CD14-positive monocyte (primary cell): ENCODE measurements at regions not wholly inside any gene's neighbourhood (a gene's known extent, or its start where the extent isn't known, plus 50 kb on each side); places are given as distances from the start of the nearest gene placed in this dataset.

Experiments
- DNase-seq, 3 donors: peaks; one replicate each; pipeline ENCODE4 v3.0.0-alpha.2; 2011 to 2022
- H2AFZ ChIP-seq: 2 replicates; pipeline ENCODE4 v1.6.0; 2012; ENCODE audit warnings: mild to moderate bottlenecking, low read depth, low read length, inconsistent platforms; ENCODE audit not compliant: insufficient read depth, poor library complexity, severe bottlenecking
- H3K27ac ChIP-seq, 2 donors: 1 replicate in 1 of 2; 2 replicates in 1 of 2; pipeline ENCODE4 v1.5.1; 2012 to 2013; ENCODE audit warnings: low read length in 2 of 2, control low read depth in 1 of 2, inconsistent platforms in 1 of 2, low read depth in 1 of 2, mild to moderate bottlenecking in 1 of 2
- H3K27me3 ChIP-seq, 2 donors: one replicate each; pipeline versions ENCODE4 v1.6.0 to v1.6.1; 2011 to 2013; ENCODE audit warnings: low read length in 2 of 2; ENCODE audit not compliant: control insufficient read depth in 2 of 2, insufficient read depth in 2 of 2
- H3K36me3 ChIP-seq, 2 donors: replicated peaks in 1 of 2; 1 replicate in 1 of 2; 2 replicates in 1 of 2; pipeline versions ENCODE4 v1.5.1 to v1.6.1; 2012 to 2013; ENCODE audit warnings: low read length in 2 of 2, control low read depth in 1 of 2, inconsistent platforms in 1 of 2, mild to moderate bottlenecking in 1 of 2; ENCODE audit not compliant: insufficient read depth in 2 of 2, control insufficient read depth in 1 of 2
- H3K4me1 ChIP-seq, 2 donors: 1 replicate in 1 of 2; 2 replicates in 1 of 2; pipeline versions ENCODE4 v1.5.1 to v1.6.1; 2012 to 2013; ENCODE audit warnings: low read length in 2 of 2, control low read depth in 1 of 2, inconsistent platforms in 1 of 2, mild to moderate bottlenecking in 1 of 2, moderate library complexity in 1 of 2; ENCODE audit not compliant: insufficient read depth in 2 of 2, control insufficient read depth in 1 of 2
- H3K4me2 ChIP-seq: replicated peaks from 2 replicates; pipeline ENCODE3; 2012; ENCODE audit warnings: low read length, moderate library complexity, mild to moderate bottlenecking; ENCODE audit not compliant: poor library complexity, severe bottlenecking; ENCODE audit errors: extremely low read depth
- H3K4me3 ChIP-seq, 3 experiments: fragments of 200-600 bp in 1 of 3; sonication (generic) in 1 of 3; replicated peaks in 1 of 3; 1 replicate in 2 of 3; 2 replicates in 1 of 3; pipeline ENCODE4 v1.5.1; 2011 to 2013; ENCODE audit warnings: low read length in 3 of 3, mild to moderate bottlenecking in 3 of 3, control low read depth in 2 of 3, low read depth in 2 of 3, inconsistent platforms in 1 of 3, moderate library complexity in 1 of 3
- H3K79me2 ChIP-seq: 2 replicates; pipeline ENCODE4 v1.6.0; 2012; ENCODE audit warnings: mild to moderate bottlenecking, control low read depth, inconsistent platforms, low read length, moderate library complexity; ENCODE audit not compliant: insufficient read depth
- H3K9ac ChIP-seq: 2 replicates; pipeline ENCODE4 v1.6.0; 2017; ENCODE audit warnings: low read length, mild to moderate bottlenecking; ENCODE audit not compliant: insufficient read depth, poor library complexity, severe bottlenecking
- H3K9me3 ChIP-seq, 2 donors: replicated peaks in 1 of 2; 1 replicate in 1 of 2; 2 replicates in 1 of 2; pipeline versions ENCODE4 v1.5.1 to v1.6.1; 2012 to 2013; ENCODE audit warnings: low read length in 2 of 2, control low read depth in 1 of 2; ENCODE audit not compliant: control insufficient read depth in 1 of 2, insufficient read depth in 1 of 2
- H4K20me1 ChIP-seq: 2 replicates; pipeline ENCODE4 v1.6.0; 2012; ENCODE audit warnings: mild to moderate bottlenecking, low read length, control low read depth, moderate library complexity; ENCODE audit not compliant: insufficient read depth
- H3K27ac Mint-ChIP-seq, 7 donors: one replicate each; pipeline ENCODE4 v1.8.0; 2020; ENCODE audit warnings: mild to moderate bottlenecking in 7 of 7, mixed read lengths in 7 of 7, moderate library complexity in 6 of 7, inconsistent platforms in 2 of 7
- H3K27me3 Mint-ChIP-seq, 3 donors: one replicate each; pipeline ENCODE4 v1.8.0; 2021 to 2022; ENCODE audit warnings: low read depth in 3 of 3, mild to moderate bottlenecking in 3 of 3, mixed read lengths in 3 of 3, moderate library complexity in 3 of 3, inconsistent platforms in 1 of 3
- H3K36me3 Mint-ChIP-seq, 2 donors: one replicate each; pipeline ENCODE4 v1.8.0; 2020; ENCODE audit warnings: mixed read lengths in 2 of 2, inconsistent platforms in 1 of 2, mild to moderate bottlenecking in 1 of 2
- H3K4me1 Mint-ChIP-seq: one replicate; pipeline ENCODE4 v1.8.0; 2020; ENCODE audit warnings: mild to moderate bottlenecking, mixed read lengths
- H3K4me3 Mint-ChIP-seq, 2 donors: one replicate each; pipeline ENCODE4 v1.8.0; 2020; ENCODE audit warnings: mild to moderate bottlenecking in 2 of 2, mixed read lengths in 2 of 2, moderate library complexity in 1 of 2
- H3K9me3 Mint-ChIP-seq, 7 donors: one replicate each; pipeline ENCODE4 v1.8.0; 2020 to 2022; ENCODE audit warnings: mixed read lengths in 7 of 7, mild to moderate bottlenecking in 6 of 7, moderate library complexity in 6 of 7, inconsistent platforms in 2 of 7
- WGBS: methylation state at CpG from one replicate; pipeline ENCODE4 v1.1.5; 2013; ENCODE audit warnings: missing lambda C conversion rate; ENCODE audit not compliant: insufficient coverage; 5-methylcytosine and 5-hydroxymethylcytosine counted together
- intact Hi-C, 2 donors: fragments of 100-400 bp; cut with micrococcal nuclease; formaldehyde crosslinking; loops; one replicate each; pipeline versions ENCODE4 v1.15.0 to v1.15.1; 2023
- TF ChIP-seq, protein P1 (sequence below): fragments of 200-600 bp; IDR thresholded peaks from one replicate; pipeline ENCODE4 v1.8.0; 2022; ENCODE audit warnings: antibody characterized with exemption, mild to moderate bottlenecking

GRCh38 chr17:70794738-70795137, 625.4 kb downstream of the KCNJ2 start:
- intact Hi-C loops = no loop called here
- Histone ChIP-seq H3K27me3 (no peaks in the 10 kb centered on the region), H3K4me3 (no peak overlapping the region), H3K79me2 (no peaks in the 10 kb centered on the region), H4K20me1 (no peaks in the 10 kb centered on the region), H3K9me3 (no peaks in the 10 kb centered on the region), H2AFZ (no peak overlapping the region), H3K4me2 (no peak overlapping the region), H3K9ac (no peak overlapping the region), H3K4me1 (no peaks in the 10 kb centered on the region), H3K27ac (no peak overlapping the region), H3K36me3 (no peaks in the 10 kb centered on the region)
- Mint-ChIP-seq H3K36me3 (no peaks in the 10 kb centered on the region), H3K27me3 (peaks cover 0 to 2% (median 0%) of the 10 kb centered on the region in 3 donors), H3K9me3 (peaks cover 0 to 6% (median 4%) of the 10 kb centered on the region in 7 donors), H3K4me1 (no peaks in the 10 kb centered on the region), H3K4me3 (no peak overlapping the region), H3K27ac (no peak overlapping the region)
- TF ChIP-seq, protein P1, sequence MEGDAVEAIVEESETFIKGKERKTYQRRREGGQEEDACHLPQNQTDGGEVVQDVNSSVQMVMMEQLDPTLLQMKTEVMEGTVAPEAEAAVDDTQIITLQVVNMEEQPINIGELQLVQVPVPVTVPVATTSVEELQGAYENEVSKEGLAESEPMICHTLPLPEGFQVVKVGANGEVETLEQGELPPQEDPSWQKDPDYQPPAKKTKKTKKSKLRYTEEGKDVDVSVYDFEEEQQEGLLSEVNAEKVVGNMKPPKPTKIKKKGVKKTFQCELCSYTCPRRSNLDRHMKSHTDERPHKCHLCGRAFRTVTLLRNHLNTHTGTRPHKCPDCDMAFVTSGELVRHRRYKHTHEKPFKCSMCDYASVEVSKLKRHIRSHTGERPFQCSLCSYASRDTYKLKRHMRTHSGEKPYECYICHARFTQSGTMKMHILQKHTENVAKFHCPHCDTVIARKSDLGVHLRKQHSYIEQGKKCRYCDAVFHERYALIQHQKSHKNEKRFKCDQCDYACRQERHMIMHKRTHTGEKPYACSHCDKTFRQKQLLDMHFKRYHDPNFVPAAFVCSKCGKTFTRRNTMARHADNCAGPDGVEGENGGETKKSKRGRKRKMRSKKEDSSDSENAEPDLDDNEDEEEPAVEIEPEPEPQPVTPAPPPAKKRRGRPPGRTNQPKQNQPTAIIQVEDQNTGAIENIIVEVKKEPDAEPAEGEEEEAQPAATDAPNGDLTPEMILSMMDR = no peak
- no peak for DNase-seq
- no CpG with 5 or more reads among the region's 1 CpG for WGBS

DNA sequence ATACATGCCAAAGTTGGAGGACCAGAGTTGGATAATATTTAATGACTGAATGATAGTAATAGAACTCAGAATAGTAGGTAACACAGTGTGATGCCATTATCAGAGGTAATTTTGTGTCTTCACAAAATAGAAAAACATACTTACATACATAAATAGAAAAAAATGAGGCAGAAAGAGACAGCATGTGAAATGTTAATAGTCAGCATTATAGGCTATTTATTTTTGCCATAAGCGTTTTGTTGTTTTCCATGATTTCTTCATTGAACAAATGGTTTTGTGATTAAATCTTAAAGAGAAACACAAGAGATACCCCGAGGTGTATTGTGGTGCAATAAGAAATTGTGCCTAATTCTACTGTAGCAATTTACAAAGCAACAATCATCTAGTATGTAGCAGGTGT, 626.3 kb downstream of the KCNJ2 start:
- H3K27me3 Mint-ChIP-seq = peaks cover 0 to 2% (median 0%) of the 10 kb centered on the region in 3 donors
- Histone ChIP-seq H3K36me3 (no peaks in the 10 kb centered on the region), H3K9me3 (no peaks in the 10 kb centered on the region), H3K79me2 (no peaks in the 10 kb centered on the region), H2AFZ (no peak overlapping the region), H3K27me3 (no peaks in the 10 kb centered on the region), H3K4me2 (no peak overlapping the region), H4K20me1 (no peaks in the 10 kb centered on the region), H3K27ac (no peak overlapping the region), H3K4me3 (no peak overlapping the region), H3K9ac (no peak overlapping the region), H3K4me1 (no peaks in the 10 kb centered on the region)
- TF ChIP-seq, protein P1 = no peak
- H3K4me1 Mint-ChIP-seq = no peaks in the 10 kb centered on the region
- WGBS = 100% methylated on average over 1 of the region's 2 CpGs
- no peak overlapping the region for H3K27ac Mint-ChIP-seq
- no peak for DNase-seq
- no peak overlapping the region for H3K4me3 Mint-ChIP-seq
- H3K36me3 Mint-ChIP-seq = no peaks in the 10 kb centered on the region
- peaks cover 0 to 6% (median 4%) of the 10 kb centered on the region in 7 donors for H3K9me3 Mint-ChIP-seq
- intact Hi-C loops = no loop called here
